HG03439 (cell line): ENCODE measurements at regions not wholly inside any gene's neighbourhood (a gene's known extent, or its start where the extent isn't known, plus 50 kb on each side); places are given as distances from the start of the nearest gene placed in this dataset.

Experiments
- ATAC-seq: cut with Tn5 transposase; IDR thresholded peaks from one replicate; pipeline ENCODE4 v1.9.1; 2021; ENCODE audit warnings: mild to moderate bottlenecking, moderate library complexity; ENCODE audit not compliant: unreplicated experiment

DNA sequence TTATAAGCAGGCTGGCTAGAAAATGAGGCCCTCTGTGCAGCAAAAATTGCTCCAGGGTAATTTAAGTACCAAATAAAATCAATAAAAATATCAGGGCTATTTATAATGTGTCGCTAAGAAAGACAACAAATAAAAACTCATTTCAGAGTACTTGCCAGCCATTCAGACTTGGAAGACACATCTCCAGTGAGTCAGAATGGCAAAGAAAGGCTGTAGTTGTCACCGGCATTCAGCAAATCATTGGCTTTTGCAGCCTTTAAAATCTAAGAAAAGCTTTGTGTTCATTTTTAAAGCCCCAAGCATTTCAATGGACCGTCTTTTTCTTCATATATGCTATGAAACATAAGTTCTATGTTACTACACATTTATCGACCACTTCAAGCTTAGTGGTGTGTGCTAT lies 141.1 kb upstream of the HNMT start:
- ATAC-seq = no peak

DNA sequence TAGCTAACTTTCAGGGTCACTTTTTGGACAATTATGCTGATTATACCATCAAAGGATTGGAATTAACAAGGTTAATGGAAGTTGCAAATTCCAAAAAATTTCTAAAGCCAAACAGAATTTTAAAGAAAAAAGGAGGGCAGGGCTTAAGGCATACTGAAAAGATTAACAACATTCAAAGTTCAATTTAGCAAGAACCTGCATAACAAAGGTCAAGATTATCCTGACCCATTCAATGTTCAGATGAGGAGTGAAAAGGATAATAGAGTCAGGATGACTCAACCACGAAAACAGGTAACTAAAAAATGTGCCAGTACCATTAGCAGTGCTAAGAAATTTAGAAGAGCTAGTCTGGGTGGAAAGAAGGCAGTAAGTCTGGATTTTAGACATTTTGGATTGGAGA lies 139.8 kb upstream of the HNMT start:
- ATAC-seq = no peak

DNA sequence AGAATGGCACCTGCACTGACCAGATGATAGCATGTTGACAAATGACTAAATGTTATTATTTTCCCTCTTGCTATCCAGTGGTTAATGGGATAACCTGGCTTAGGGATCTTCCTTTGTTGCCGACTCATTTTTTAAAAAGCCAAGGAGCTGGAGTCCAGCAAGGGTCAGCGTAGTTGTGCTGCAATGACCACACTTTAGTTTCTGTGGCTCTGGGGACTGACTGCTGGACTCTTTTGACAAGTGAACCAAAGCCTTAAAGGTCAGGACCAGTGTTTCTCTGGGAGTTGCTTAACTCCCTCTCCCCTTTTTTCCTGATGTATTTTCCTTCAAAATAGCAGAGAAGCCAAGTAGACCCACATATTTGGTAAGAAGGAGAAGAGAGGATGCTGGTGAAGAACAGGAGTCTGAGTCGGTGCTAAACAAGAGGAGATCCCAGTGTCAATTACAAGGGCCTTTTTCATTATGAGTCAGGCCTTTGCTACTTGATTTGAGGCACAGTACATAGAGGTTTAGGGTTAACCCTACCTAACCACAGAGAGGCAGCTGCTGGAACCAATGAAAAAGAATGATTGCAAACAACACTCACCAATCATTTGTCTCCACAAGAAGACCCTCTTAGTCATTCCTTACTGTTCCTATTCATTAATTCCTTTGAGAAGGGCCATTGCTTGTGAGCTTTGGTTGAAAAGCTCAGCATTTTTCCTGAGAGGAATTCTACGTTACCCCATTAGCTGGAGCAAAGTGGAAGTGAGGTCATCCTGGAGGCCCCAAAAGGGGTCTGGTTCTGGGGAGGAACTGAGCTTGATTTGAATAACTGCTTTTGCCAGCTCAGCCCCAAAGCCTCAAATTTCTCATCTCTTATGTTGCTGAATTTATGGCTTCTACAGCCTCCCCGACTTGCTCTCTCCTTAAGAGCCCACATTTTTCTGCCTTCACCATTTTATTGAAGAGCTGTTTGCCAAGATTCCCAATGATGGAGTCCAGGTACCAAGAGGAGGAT lies 137.6 kb upstream of the HNMT start:
- peak; percentile 99 for ATAC-seq

DNA sequence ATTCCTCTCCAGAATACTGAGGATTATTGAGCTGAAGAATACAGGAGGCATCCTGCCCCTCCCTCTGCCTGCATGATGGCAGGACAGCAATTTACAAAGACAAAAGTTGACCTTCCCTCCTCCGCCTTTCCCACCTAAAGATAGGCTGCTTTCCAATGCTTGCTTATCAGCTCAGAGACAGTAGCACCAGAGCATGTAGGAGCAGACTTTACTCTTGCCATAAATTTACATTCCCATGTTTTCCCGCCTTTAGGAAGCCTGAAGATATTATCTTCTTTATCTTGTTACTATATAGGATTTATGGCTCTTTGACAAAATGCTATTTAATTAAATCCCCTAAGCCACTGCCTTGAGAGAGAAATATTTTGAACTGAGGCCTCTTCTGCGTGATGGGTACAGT lies 135.6 kb upstream of the HNMT start:
- ATAC-seq = no peak

DNA sequence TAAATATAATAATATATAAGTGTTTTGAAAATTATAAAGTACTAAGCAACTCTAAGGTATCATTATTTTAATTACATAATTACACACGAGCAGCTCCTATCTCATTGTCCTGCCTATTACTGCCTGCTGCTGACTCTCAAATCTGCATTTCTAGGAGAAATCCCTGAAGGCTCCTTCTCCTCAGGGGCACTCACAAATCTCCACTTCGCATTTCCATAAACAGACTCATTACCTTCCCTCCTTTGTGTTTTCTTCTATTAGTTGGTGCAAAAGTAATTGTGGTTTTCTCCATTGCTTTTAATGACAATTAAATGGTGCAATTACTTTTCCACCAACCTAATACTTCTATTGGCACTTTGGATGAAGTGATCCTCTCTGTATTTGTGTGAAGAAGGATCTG lies 135.0 kb upstream of the HNMT start:
- ATAC-seq = no peak

DNA sequence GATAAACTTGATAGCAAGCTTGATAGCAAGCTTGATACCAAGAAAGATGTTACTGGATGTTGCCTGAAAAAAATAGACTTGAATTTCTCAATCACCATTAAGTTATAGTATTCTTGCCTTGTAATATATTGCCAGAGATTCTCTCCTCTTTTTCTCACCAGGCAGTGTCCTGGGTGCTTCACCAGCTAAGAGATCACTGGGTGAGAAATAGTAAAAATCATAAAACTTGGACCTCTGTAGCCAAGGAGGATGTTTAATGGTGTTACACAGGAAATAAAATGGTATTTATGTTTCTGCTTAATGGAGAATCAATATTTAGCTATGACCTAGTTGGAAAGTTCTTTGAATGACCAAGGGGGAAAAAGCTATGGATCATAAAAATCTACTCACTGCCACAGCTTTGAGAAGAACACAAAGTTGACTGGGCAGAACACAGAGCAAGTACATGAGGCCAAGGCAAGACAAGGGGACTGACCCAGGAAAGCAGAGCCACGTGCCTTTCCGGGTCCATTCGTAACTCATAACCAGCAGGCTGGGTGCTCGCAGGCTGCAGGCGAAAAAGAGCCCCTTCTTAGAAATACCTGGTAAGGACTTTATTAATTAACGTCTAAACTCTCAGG lies 129.4 kb upstream of the HNMT start:
- no peak for ATAC-seq

DNA sequence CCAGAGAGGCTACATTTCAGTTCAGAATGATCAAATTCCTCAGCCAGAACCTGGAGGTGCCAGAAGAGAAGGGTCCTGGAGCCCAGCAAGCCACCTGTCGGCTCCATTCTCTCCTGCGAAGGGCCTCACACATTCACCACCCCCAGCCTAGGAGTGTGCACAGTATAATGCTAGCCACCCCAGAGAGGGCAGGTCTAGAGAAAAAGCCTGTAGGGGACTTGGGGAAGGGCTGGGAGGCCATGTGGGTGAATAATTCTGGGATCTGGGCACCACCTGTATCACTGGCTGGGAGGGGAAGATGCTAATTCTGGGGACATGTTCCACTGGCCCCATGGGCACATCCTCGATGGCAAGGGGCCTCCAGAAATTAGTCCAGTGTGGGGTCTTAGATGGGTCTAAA lies 127.6 kb upstream of the HNMT start:
- ATAC-seq = no peak

DNA sequence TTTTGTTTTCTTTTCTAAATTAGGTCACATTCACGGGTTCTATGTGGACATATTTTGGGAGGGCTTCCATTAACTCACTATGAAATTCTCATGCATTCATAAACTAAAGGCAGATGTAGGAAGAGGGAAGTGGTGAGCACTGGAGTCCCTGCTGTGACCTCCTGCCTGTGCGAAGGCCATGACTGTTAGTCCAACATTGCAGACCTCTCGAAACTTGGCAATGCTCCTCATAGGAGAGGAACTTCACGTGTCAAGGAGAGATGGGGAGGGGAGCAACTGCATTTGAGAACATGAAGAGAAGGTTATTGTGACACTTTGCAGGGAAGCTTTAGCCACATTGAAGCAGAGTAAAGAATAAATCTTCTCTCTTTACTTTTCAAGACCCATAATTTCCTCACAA lies 126.4 kb upstream of the HNMT start:
- no peak for ATAC-seq

DNA sequence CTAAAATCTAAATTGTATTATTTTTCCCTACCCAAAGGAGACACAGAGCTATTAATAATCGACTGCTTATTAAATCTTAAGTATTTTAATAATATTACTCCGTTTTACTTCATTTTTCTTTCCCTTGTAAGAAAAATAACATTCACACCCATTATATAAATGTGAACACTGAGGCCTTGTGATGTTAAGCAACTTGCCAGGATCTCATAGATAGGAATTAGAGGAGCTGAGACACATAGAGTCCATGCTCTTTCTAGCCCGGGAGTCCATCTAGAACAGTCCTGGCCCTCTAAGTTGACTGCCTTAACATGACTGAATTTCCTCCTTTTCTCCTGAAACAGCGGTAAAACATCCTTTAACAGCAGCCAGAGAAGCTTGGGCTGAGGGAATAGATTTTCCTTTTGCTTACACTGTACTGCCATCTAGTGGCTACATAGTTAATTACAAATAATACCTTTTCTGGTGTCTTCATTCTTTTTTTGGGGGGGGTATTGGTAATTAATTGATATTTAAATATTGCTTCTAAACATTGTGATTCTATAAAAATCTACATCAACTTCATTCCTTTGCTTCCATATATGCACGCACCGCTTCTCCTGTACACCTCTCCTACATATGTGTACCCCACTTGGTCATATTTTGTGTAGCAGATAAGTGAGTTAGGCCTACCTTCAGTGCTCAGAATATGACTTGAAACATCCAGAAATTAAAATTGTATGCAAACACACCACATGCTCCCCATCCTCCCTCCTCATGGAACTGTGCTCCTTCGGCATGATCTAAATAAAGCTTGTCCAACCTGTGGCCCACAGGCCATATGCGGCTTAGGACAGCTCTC lies 125.8 kb upstream of the HNMT start:
- no peak for ATAC-seq

DNA sequence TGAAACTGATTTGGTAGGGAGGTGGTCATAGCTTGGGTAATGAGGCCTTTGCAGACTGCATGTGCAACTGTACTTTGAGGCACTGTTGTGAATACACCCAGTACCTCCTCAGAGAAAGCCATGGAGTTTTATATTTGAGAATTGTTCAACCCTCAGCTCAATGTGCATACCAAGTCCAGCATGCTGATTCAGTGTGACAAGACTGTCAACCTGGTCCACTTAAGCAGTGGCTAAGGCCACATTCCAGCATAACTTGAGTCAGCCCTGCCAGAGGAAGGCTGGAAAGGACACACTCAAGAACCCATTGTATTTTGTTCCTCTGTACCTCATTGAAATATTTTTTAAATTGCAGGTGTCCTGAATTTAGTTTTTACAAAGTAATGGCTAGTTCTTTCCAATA lies 121.8 kb upstream of the HNMT start:
- ATAC-seq = no peak

DNA sequence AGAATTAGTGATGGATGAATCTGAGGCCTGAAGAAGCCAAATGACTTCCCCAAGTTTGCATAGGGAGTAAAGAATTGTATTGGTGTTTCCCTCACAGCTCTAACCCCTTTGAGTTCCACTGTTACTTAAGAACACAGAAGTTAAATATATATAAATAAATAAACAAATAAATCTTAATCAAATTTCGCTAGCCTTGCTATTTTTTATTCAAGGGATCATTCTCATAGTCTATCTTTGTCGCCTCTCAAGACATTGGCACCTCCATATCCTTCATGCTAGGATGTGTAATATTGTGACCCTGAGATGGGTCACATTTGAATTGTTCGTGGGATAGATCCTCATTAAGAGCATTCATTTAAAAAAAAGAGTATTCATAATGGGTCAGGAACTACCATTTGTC lies 121.3 kb upstream of the HNMT start:
- ATAC-seq = no peak

DNA sequence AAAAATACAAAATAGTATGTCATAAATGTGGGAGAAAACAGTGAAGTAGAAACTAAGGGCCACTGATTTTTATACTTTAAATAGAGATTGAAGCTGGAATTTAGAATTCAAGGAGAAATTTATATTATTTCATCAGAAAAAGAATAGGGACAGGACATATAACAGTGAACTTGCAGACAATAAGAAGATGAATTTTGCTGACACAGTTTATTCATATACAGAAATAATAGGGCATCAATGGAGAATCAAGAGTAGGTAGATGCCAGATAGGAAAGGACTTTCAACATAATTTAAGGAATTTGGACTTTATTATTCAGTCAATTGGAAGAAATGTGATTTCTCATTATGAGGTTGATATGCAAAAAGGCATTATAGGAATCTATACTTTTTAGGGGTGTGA lies 118.9 kb upstream of the HNMT start:
- ATAC-seq = no peak

DNA sequence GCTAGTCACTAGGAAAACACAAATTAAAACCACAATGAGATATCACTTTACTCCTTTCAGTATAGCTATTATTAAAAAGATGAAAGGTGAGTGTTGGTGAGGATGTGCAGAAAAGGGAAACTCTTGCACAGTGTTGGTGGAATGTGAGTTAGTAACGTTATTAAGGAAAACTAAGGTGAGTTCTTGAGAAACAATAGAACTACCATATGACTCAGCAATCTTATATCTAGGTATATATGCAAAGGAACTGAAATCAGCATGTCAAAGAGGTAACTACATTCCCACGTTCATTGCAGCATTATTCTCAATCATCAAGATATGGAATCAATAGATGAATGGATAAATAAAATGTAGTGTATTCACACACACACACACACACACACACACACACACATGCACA lies 117.3 kb upstream of the HNMT start:
- ATAC-seq = no peak

DNA sequence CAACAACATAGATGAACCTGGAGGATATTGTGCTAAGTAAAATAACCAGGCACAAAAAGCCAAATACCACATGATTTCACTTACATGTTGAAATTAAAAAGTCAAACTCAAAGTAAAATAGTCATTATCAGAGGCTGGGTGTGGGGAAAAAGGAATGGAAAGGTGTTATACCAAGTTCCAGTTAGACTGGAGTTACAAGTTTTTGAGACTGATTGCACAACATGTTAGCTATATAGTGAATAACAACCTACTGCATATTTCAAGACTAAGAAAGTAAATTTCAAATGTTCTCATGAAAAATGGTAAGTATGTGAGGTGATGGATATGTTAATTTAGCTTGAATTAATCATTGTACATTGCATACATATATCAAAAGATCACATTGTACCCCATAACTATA lies 116.8 kb upstream of the HNMT start:
- ATAC-seq = no peak

DNA sequence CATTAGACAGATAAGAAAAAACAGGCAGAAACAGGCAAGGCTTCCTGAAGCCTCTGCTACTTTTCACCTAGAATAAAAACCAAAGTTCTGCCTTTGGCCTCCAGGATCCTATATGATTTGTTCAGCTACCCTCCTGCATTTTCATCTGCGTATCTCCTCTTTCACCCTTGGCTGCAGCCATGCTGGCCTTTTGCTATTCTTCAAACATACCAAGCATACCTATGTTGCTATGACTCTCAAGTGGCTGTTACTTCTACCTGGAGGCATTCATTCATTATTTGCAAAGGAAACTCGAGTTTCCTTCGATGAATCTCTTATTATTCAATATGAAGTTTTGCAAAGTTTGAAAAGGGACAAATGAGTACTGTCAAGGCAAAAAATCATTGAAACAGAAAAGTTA lies 106.4 kb upstream of the HNMT start:
- no peak for ATAC-seq

DNA sequence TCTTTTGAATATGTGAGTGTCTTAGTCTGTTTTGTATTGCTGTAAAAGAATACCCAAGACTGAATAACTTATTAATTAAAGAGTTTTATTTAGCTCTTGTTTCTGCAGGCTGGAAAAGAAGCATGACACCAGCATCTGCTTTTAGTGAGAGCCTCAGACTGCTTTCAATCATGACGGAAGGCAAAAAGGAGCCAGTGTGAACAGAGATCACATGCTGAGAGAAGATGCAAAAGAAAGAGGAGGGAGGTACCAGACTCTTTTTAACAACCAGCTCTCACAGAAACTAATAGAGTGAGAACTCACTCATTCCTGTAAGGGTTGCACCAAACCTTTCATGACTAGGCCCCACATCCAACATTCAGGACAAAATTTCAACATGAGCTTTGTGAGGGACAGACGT lies 101.6 kb upstream of the HNMT start:
- ATAC-seq = no peak

DNA sequence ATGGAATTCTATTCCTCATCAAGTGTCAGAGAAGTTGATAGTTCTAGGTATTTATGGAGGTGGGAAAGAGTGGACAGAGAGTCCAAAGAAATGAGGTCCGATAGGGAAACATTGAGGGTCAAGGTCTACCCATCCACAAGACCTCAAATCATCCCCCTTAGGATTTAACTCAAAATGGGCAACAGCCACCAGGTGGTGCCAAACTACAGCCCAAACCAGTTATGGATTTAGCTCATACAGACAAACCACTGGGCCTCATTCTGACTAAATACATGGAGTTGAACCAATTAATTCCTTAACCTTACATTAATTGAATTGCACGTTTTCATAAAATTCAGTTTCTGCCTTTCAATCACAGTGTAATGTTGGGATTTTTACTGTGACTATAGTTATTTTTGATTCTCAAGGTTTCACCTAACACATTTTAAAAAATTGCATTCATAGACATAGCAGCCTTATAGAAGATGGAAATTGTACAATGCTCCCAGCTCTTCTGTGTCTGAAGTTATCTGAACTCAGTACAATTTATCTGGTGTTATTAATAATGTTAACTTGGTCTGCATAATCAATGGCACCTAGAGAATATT lies 98.2 kb upstream of the HNMT start:
- peak; percentile 74 for ATAC-seq

DNA sequence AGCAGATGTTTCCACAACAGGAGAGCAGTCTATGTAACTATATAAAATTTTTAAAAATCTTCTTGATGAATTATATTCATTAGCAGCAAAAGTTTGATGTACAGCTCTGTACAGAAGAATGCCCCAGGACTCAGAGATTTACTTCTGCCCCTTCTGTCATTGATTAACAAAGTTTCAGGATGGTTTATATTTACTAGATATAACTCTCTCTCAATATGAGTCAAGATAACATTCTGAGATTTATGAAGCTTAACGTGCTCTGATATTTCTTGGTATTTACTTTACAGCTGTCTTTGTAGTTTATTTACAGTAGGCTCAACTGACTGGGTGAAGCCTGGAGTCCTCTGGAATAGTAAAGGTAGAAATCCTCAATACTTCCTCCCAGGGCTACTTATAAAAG lies 93.6 kb upstream of the HNMT start:
- ATAC-seq = no peak

DNA sequence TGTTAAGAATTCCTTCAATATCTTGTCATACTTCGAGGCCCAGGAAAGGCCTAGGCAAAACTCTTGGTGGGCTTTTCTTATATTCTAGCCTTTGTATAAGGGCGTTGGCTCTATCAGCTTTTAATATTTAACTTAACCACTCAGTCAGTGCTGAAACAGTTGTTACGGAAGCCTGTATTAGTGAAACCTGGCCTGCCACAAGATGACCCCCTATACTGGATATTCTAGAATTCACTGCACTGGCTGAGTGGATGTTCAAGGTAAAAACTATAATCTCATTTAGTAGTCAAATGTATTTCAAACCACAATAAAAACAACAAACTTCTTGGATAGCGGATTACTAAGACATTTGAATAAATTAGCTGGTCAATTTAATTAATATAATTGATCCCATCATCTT lies 91.7 kb upstream of the HNMT start:
- no peak for ATAC-seq

DNA sequence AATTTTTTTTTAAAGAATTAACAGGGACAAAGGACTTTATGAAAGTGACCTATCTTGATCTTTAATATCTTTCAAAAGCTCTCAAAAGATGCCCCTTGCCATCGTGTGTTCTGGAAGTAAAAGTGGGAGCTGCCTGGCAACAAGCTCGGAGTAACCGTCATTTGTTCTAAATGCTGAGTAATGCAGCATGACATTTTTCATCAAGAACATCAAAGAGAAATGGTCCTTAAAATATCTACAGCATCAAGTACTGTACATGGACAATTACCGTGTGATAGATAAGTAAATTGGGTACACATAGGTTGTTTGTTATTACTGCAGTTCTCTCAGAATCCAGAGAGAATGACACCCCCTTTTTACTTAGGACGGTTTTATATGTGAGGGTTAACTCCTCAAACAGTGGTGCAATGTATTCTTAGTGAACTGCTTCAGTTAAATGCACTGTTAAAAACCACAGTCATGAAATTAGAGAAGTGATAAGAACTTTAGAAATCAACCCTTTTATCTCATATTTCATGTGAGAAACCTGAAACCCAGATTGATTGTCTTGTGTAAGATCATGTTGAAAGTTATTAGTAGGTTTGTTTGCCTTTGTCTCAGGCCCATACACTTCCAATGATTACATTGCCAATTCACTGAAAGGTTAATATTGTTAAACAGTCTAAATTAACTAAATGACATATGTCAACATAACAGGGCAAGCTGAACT lies 90.6 kb upstream of the HNMT start:
- no peak for ATAC-seq

DNA sequence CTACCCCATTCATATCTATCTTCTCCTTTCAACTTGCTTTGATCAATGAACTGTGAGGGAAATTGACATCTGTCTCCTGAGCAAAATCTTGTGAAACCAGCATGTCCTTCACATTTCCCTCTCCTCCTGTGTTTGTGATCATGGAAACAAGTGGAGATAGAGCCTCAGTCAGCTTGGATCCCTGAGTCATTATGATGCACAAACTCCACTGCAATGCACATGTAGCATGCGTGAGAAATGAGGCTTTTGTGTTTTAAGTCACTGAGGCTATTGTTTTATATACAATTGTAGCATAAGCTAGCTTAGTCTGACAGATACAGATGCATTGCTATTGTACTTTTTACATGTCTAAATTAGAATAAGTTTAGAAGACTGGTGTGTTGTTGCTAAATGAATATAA lies 85.2 kb upstream of the HNMT start:
- ATAC-seq = no peak
